Breast epithelium (tissue), 3 donors: ENCODE measurements at regions not wholly inside any gene's neighbourhood (a gene's known extent, or its start where the extent isn't known, plus 50 kb on each side); places are given as distances from the start of the nearest gene placed in this dataset.

ENCODE experiments used
- POLR2A ChIP-seq: fragments of 450-650 bp; IDR thresholded peaks from one replicate; pipeline ENCODE4 v1.6.1; 2016; ENCODE audit warnings: antibody characterized with exemption, mild to moderate bottlenecking, moderate library complexity
- POLR2AphosphoS5 ChIP-seq, 3 donors: sonication (generic); formaldehyde crosslinking; IDR thresholded peaks; one replicate each; pipeline ENCODE4 v1.6.1; 2017; ENCODE audit warnings: antibody characterized with exemption in 3 of 3
- TF ChIP-seq, protein P1 (sequence below), 3 donors: fragments of 450-650 bp; IDR thresholded peaks; one replicate each; pipeline ENCODE4 v1.5.1; 2016 to 2017; ENCODE audit warnings: antibody characterized with exemption in 3 of 3, mild to moderate bottlenecking in 3 of 3, moderate library complexity in 3 of 3

DNA sequence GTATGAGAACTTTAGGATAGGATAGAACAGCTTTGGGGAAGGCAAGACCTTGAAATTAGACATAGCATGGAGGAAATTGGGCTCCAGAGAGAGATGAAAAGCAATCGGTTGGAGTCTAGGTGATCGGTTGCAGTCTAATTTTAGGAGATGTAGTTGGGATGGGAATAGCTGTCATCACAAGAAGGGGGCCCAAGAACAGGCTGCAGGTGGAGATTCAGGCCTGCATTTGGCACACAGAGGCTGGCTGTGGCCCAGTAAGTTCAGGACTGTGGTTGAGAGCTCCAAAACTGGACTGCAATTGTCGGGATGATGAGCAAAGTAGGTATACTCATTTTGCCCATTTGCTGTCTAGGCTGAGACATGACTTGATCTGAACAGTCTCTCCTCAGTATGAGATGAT is 301.3 kb upstream of the B3GALT2 start:
- TF ChIP-seq POLR2A, result no peak
- no peak for TF ChIP-seq POLR2AphosphoS5 (IDR thresholded peaks at IDR 0.05)
- TF ChIP-seq, protein P1, sequence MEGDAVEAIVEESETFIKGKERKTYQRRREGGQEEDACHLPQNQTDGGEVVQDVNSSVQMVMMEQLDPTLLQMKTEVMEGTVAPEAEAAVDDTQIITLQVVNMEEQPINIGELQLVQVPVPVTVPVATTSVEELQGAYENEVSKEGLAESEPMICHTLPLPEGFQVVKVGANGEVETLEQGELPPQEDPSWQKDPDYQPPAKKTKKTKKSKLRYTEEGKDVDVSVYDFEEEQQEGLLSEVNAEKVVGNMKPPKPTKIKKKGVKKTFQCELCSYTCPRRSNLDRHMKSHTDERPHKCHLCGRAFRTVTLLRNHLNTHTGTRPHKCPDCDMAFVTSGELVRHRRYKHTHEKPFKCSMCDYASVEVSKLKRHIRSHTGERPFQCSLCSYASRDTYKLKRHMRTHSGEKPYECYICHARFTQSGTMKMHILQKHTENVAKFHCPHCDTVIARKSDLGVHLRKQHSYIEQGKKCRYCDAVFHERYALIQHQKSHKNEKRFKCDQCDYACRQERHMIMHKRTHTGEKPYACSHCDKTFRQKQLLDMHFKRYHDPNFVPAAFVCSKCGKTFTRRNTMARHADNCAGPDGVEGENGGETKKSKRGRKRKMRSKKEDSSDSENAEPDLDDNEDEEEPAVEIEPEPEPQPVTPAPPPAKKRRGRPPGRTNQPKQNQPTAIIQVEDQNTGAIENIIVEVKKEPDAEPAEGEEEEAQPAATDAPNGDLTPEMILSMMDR (IDR thresholded peaks at IDR 0.05), result no peak
